Lower leg skin (tissue), 3 donors: ENCODE measurements at regions not wholly inside any gene's neighbourhood (a gene's known extent, or its start where the extent isn't known, plus 50 kb on each side); places are given as distances from the start of the nearest gene placed in this dataset.

ENCODE experiments used
- POLR2A ChIP-seq, 2 donors: fragments of 450-650 bp; IDR thresholded peaks; one replicate each; pipeline ENCODE4 v1.6.1; 2016 to 2017; ENCODE audit warnings: antibody characterized with exemption in 2 of 2, mild to moderate bottlenecking in 1 of 2, moderate library complexity in 1 of 2
- TF ChIP-seq, protein P1 (sequence below), 3 donors: fragments of 450-650 bp; IDR thresholded peaks; one replicate each; pipeline ENCODE4 v1.5.1; 2016; ENCODE audit warnings: antibody characterized with exemption in 3 of 3, mild to moderate bottlenecking in 3 of 3, moderate library complexity in 2 of 3

DNA sequence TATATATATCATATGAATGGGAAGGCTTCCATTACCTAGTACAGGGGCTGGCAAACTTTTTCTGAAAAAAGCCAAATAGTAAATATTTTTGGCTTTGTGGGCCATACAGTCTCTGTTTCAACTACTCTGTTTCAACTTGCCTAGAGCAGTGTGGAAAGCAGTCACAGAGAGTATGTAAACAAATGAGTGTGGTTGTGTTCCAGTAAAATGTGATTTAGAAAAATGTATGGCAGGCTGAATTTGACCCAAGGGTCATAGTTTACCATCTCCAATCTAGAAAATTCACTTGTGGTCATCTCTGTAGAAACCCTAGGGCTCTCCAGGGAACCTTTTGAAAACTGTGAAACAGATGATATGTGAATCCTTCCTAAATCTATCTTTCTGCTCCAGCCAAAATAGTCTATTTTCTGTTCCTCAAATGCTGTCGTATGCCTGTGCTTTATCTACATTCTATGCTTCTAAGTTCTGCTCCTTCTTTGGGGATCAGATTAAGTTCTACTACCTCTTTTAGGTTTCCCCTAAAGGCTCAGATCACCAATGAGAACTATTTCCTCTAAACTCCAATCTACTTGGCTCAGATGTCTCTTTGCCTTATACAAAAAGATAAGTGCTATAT is 356.2 kb downstream of the METTL15 start:
- TF ChIP-seq, protein P1, sequence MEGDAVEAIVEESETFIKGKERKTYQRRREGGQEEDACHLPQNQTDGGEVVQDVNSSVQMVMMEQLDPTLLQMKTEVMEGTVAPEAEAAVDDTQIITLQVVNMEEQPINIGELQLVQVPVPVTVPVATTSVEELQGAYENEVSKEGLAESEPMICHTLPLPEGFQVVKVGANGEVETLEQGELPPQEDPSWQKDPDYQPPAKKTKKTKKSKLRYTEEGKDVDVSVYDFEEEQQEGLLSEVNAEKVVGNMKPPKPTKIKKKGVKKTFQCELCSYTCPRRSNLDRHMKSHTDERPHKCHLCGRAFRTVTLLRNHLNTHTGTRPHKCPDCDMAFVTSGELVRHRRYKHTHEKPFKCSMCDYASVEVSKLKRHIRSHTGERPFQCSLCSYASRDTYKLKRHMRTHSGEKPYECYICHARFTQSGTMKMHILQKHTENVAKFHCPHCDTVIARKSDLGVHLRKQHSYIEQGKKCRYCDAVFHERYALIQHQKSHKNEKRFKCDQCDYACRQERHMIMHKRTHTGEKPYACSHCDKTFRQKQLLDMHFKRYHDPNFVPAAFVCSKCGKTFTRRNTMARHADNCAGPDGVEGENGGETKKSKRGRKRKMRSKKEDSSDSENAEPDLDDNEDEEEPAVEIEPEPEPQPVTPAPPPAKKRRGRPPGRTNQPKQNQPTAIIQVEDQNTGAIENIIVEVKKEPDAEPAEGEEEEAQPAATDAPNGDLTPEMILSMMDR (IDR thresholded peaks at IDR 0.05): no peak
- TF ChIP-seq POLR2A (IDR thresholded peaks at IDR 0.05): no peak
